Activated CD4-positive, alpha-beta T cell treated with anti-CD3 and anti-CD28 coated beads, Interleukin-2, Interleukin-6, amounts not matched to agents 100 ng/mL and 50 ng/mL, durations not matched to agents 16 hours and 8 hours (primary cell): ENCODE measurements at regions not wholly inside any gene's neighbourhood (a gene's known extent, or its start where the extent isn't known, plus 50 kb on each side); places are given as distances from the start of the nearest gene placed in this dataset.

Experiments used
- DNase-seq: peaks from one replicate; pipeline ENCODE4 v3.0.0-alpha.2; 2020

DNA sequence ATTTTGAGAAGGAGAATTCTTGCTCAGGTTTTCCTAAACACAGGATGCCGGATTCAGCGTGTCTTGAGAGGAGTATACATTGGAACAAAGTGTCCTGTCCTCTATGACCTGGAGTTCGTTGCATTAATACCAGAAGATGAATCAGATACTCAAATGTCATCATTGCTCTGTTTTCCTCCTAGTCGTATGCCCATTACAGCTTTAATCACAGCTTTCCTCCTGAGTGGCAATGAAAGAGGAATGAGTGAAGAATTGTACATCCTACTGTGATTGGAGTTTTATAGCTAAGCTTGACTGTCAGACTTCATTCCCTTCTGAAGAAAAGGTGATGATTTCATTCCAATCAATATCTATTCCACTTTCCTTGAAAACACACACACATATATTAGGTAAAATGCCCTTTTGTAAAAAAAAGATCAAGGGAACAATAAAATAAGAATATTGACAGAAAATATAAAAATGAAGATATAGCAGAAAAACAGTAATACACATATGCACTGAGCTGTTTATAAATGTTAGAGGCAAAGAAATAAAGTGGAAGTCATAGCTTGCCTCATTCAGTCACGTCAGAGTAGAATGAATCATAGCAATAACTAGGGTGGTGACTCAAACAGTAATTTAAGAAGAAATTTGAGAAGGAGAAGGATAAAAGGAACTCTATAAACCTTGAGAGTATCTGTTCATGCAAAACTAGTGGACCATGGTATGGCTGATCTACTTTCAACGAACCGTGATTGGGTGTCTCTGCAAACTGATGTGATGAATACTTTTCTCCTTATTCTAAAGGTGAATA is 501.5 kb downstream of the SUCLA2 start:
- no peak for DNase-seq

DNA sequence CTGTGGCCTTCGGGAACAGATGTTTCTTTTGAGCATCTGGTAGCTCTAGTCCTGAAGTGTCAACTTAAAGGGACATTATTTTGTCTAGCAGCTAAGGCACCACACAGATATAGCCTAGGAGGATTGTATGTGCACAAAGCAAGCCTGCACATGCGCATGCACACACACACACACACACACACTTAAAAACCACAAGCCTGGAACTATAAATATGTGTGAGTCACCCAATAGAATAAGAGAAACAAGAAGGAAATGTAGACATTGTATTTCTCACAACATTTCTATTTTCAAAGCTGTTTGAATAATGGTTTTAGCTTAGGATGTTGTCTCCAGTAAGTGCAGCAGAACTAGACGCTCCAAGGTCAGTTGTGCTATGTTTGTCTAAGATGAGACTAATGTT is 516.5 kb downstream of the SUCLA2 start:
- no peak for DNase-seq

- no peak for DNase-seq
Observed at GRCh38 chr13:47481536-47481935, 519.5 kb downstream of the SUCLA2 start.

DNA sequence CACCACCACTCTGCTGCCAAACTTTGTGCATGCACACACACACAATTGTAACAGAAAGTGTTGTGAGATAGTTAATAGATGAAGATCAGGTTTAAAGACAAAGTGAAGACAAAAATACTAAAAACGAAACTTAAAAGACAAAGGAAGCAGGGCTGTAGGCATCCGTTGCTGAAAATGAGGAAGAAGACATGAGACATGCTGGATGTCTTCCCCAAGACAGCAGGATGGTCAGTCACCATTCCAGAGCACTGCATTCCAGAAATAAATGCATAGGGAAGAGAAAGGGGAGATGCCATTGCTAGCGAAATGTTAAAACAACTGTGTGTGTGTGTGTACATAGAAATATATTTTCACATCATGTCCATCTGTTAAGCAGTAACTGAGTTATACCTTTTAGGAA is 520.1 kb downstream of the SUCLA2 start:
- no peak for DNase-seq

- no peak for DNase-seq
Observed at GRCh38 chr13:47480121-47480520, 521.0 kb downstream of the SUCLA2 start.

GRCh38 chr13:47478985-47479384 is 522.1 kb downstream of the SUCLA2 start:
- no peak for DNase-seq

DNA sequence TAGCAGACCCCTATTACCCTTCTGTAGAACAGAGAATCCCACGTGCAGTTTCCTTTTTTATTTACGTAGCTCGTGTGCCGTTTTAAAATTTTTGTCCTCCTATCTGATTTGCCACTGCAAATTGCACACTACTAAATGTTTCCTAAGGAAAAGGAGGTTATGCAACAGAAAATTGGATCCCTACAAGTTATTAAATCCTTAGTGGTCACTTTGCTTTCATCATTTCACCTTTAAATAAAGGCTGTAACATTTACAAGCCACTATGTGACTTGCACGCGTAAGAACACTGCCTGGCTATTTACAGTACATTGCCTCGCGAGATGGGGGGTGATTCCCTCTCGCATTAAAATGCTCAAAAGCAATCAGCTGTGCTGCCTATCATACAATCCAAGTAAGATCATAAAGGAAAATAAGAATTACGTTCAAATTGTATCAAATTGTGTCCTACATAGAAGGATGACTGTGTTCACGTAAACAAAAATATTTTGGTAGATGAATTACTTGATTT is 525.6 kb downstream of the SUCLA2 start:
- DNase-seq, result no peak

- no peak for DNase-seq
Observed at GRCh38 chr13:47474839-47475238, 526.2 kb downstream of the SUCLA2 start.

GRCh38 chr13:47474326-47474725 is 526.7 kb downstream of the SUCLA2 start:
- DNase-seq, result no peak

DNA sequence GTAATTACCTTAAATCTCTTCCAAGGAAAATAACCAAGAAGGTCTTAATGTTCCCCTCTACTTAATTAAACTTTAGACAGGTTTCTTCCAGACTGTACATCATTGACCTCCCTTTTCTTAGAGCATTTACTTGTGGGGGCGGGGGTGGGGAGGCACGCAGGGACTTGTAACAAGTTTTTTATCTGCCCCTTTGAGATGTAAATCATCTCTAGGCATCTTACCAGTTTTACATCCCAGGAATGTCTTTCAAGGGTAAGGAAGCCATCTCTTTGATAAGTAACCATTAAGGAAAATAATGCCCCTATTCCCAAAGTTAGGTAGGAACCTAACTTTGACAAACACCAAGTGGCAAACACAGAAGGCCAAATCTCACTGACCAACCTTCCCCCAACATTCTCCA is 528.6 kb downstream of the SUCLA2 start:
- no peak for DNase-seq

DNA sequence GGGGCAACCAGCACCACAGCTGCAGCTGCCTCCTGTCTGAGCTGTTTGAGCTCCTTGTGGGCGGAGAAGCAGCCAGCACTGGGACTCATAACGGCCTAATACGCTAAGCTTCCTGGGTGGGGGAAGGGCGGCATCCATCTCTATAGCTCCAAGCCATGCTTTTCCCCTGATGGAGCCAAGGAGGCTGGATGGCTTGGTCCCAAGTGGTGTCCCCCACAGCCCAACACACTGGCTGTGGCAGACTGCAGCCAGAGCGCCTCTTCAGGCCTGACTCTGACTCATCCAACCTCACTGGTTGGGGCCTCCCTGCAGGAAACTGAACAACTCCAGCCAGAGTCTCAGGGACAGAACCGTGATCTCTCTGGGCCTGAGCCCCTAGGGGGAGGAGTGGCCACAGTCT is 537.3 kb downstream of the SUCLA2 start:
- DNase-seq, result no peak

- no peak for DNase-seq
Observed at GRCh38 chr13:47463002-47463401, 538.1 kb downstream of the SUCLA2 start.

- no peak for DNase-seq
Observed at GRCh38 chr13:47461816-47462215, 539.3 kb downstream of the SUCLA2 start.

- no peak for DNase-seq
Observed at GRCh38 chr13:47459512-47459911, 541.6 kb downstream of the SUCLA2 start.

DNA sequence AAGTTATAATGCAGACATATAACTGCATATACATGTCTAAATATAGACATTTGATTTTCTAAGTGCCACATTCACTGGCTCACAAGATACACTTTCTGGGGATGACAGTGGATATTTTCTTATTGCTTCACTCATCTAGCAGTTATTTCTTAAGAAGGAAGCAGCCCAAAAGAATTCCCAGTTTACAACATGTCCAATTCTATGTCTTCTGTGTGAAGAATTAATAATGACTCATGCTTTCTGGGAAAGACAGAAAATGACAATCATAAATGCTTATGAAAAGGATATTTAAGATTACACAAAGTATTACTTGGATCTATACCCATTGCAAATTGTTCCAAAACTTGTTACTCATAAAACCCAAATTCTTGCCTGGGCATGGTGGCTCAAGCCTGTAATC is 543.4 kb downstream of the SUCLA2 start:
- DNase-seq, result no peak

GRCh38 chr13:47455626-47456025 is 545.4 kb downstream of the SUCLA2 start:
- DNase-seq, result no peak

GRCh38 chr13:47454986-47455385 is 546.1 kb downstream of the SUCLA2 start:
- no peak for DNase-seq

DNA sequence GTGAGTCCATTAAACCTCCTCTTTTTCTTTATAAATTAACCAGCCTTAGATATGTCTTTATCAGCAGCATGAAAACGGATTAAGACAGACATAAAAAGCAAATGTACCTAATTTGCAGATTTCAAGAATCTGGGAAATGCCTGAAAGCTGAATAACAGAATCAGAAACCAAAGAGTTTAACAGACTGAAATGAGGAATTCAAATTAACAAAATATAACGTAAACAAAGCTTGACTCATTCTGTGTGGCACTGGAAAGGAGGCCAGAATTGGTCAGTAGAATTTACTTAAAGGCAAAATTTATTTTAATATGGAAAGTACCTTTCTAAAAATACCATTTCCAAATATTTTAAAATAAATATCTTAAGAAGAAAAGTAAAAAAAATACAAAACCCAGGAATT is 540.6 kb upstream of the HTR2A start:
- DNase-seq, result no peak

- no peak for DNase-seq
Observed at GRCh38 chr13:47433461-47434005, 536.7 kb upstream of the HTR2A start.

- DNase-seq, result no peak
Observed at GRCh38 chr13:47426126-47426849, 529.4 kb upstream of the HTR2A start.

- DNase-seq, result no peak
Observed at GRCh38 chr13:47421525-47421924, 524.7 kb upstream of the HTR2A start.

- DNase-seq, result no peak
Observed at GRCh38 chr13:47420568-47420967, 523.7 kb upstream of the HTR2A start.

GRCh38 chr13:47420020-47420419 is 523.2 kb upstream of the HTR2A start:
- no peak for DNase-seq
